ENCODE measurements at regions not wholly inside any gene's neighbourhood (a gene's known extent, or its start where the extent isn't known, plus 50 kb on each side); places are given as distances from the start of the nearest gene placed in this dataset.

DNA sequence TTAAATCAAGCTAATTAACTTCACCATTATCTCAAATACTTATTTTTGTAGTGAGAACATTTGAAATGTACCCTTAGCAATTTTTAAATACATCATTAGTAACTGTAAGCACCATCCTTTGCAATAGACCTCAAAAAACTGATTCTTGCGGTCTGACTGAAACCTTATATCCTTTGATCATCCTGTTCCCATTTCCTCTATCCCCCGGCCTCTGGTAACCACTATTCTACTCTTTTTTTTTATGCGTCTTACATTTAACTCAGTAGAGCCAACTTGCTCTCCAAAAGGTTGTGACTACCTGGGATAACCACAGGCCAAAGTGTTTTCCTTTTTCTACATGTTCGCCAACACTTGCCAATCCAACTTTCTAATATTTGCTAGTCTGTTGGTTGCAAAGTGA is 106.1 kb downstream of the IRX1 start:
- Histone ChIP-seq H3K4me2 (no peak overlapping the region), H3K27ac (no peak overlapping the region), H3K9ac (no peak overlapping the region), H4K20me1 (ENCODE audit: insufficient read depth) (no peaks in the 10 kb centered on the region), H3K4me1 (ENCODE audit: low read depth, poor library complexity, severe bottlenecking) (peaks cover 4% of the 10 kb centered on the region), H2AFZ (ENCODE audit: low read depth) (no peak overlapping the region), H3K79me2 (ENCODE audit: insufficient read depth, low read depth) (no peaks in the 10 kb centered on the region), H3K4me3 (IDR thresholded peaks at IDR 0.05; ENCODE audit: insufficient read depth, low read depth, low read length) (no peak overlapping the region), H3K36me3 (ENCODE audit: insufficient read depth) (no peaks in the 10 kb centered on the region), H3K27me3 (ENCODE audit: insufficient read depth, low read depth) (no peaks in the 10 kb centered on the region)
- TF ChIP-seq, protein P1, sequence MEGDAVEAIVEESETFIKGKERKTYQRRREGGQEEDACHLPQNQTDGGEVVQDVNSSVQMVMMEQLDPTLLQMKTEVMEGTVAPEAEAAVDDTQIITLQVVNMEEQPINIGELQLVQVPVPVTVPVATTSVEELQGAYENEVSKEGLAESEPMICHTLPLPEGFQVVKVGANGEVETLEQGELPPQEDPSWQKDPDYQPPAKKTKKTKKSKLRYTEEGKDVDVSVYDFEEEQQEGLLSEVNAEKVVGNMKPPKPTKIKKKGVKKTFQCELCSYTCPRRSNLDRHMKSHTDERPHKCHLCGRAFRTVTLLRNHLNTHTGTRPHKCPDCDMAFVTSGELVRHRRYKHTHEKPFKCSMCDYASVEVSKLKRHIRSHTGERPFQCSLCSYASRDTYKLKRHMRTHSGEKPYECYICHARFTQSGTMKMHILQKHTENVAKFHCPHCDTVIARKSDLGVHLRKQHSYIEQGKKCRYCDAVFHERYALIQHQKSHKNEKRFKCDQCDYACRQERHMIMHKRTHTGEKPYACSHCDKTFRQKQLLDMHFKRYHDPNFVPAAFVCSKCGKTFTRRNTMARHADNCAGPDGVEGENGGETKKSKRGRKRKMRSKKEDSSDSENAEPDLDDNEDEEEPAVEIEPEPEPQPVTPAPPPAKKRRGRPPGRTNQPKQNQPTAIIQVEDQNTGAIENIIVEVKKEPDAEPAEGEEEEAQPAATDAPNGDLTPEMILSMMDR (conservative IDR thresholded peaks at IDR 0.05; ENCODE audit: low read depth, low read length), result no peak

DNA sequence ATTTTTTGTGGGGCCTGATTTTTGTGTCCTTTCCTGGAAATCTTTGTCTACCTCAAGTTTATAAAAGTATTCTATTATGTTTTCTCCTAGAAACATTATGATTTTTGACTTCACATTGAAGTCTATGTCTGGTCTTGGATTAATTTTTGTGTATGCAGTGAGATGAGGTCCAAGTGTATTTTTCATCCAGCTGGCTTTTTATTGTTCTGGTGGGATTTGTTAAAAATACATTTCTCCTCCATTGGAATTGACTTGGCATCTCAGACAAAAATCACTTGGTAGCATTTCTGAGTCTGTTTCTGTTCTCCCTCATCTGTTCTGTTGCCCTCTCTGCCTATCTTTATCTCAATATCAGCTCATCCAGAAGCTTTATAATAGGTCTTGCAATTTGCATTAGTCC is 109.0 kb downstream of the IRX1 start:
- Histone ChIP-seq H3K36me3 (ENCODE audit: insufficient read depth) (no peaks in the 10 kb centered on the region), H3K9ac (no peak overlapping the region), H3K27ac (no peak overlapping the region), H3K4me1 (ENCODE audit: low read depth, poor library complexity, severe bottlenecking) (peaks cover 4% of the 10 kb centered on the region), H4K20me1 (ENCODE audit: insufficient read depth) (no peaks in the 10 kb centered on the region), H3K4me3 (IDR thresholded peaks at IDR 0.05; ENCODE audit: insufficient read depth, low read depth, low read length) (no peak overlapping the region), H3K79me2 (ENCODE audit: insufficient read depth, low read depth) (no peaks in the 10 kb centered on the region), H3K27me3 (ENCODE audit: insufficient read depth, low read depth) (no peaks in the 10 kb centered on the region), H2AFZ (ENCODE audit: low read depth) (no peak overlapping the region), H3K4me2 (no peak overlapping the region)
- TF ChIP-seq, protein P1 (conservative IDR thresholded peaks at IDR 0.05; ENCODE audit: low read depth, low read length), result no peak

DNA sequence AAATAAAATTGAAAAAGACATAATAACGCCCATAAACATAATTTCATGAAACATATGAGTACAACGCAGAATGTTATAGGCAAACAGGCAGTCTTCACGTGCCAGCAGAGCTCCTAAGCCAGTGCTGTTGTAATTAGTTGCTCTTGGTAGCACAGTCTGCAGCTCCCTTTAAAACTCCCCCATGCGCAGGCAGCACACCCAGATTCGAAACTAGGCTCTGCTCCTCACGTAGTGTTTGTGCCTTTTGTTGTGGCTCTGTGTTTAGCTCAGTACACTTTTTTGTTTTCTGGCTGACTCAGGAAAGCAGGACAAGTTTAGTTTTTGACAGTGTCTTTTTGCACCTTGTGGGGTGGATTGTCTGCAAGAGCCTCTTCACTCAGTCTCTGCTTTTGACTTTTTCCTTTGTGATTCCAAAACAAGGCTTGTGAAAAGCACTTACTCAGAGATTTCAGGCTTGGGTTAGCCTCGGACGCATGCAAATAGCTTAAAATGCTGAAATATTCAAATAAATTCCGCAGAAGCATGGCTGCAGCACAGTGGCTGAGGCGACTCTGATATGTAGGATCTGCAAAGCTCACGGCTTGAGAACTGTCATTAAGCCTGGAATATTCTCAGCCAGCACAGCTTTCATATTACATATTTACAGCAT is 113.6 kb downstream of the IRX1 start:
- Histone ChIP-seq H3K4me2 (peak overlapping the region; percentile 16), H3K36me3 (ENCODE audit: insufficient read depth) (no peaks in the 10 kb centered on the region), H3K4me1 (ENCODE audit: low read depth, poor library complexity, severe bottlenecking) (no peaks in the 10 kb centered on the region), H3K27ac (peak overlapping the region; percentile 38), H3K27me3 (ENCODE audit: insufficient read depth, low read depth) (no peaks in the 10 kb centered on the region), H3K79me2 (ENCODE audit: insufficient read depth, low read depth) (no peaks in the 10 kb centered on the region), H2AFZ (ENCODE audit: low read depth) (peak overlapping the region; percentile 46; the same call in 1 of the 2 replicates), H3K9ac (peak overlapping the region; percentile 16; the same call in 1 of the 2 replicates), H4K20me1 (ENCODE audit: insufficient read depth) (no peaks in the 10 kb centered on the region), H3K4me3 (IDR thresholded peaks at IDR 0.05; ENCODE audit: insufficient read depth, low read depth, low read length) (no peak overlapping the region)
- TF ChIP-seq, protein P1 (conservative IDR thresholded peaks at IDR 0.05; ENCODE audit: low read depth, low read length), result no peak

DNA sequence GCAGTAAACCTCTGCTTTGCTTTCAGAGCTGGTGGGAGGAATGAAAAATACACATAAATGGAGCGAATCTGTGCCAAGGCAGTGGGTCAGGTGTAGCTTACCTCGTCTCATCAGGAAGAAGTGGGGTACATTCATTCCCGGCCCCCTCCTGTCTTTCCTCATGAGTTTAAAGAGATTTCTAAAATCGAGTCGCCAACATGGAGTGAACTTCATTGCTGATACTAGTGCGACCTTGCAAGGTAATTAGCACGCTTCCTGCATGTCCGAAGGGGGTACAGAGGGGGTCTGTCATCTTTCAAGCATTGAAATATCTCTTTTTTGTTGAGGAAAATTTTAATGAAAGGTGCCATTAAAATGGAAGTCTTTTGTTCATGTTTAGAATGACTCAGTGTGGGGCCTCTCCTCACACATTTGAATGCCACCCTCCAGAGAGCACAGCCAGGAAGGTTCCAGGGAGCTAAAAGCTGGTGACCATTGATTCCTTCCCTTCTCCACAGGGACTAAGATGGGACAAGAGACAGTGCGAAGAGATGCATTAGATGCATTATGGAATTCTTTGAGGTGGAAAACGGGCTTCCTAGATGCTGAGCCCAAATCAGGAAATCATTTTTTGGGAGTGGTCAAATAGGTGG is 114.2 kb downstream of the IRX1 start:
- Histone ChIP-seq H3K4me1 (ENCODE audit: low read depth, poor library complexity, severe bottlenecking) (no peaks in the 10 kb centered on the region), H3K27me3 (ENCODE audit: insufficient read depth, low read depth) (no peaks in the 10 kb centered on the region), H4K20me1 (ENCODE audit: insufficient read depth) (no peaks in the 10 kb centered on the region), H3K4me3 (IDR thresholded peaks at IDR 0.05; ENCODE audit: insufficient read depth, low read depth, low read length) (no peak overlapping the region), H2AFZ (ENCODE audit: low read depth) (peak overlapping the region; percentile 46; the same call in 1 of the 2 replicates), H3K27ac (peak overlapping the region; percentile 38), H3K79me2 (ENCODE audit: insufficient read depth, low read depth) (no peaks in the 10 kb centered on the region), H3K36me3 (ENCODE audit: insufficient read depth) (no peaks in the 10 kb centered on the region), H3K4me2 (peak overlapping the region; percentile 16), H3K9ac (no peak overlapping the region)
- TF ChIP-seq, protein P1 (conservative IDR thresholded peaks at IDR 0.05; ENCODE audit: low read depth, low read length), result no peak
